Neural progenitor cell (in vitro differentiated cells): ENCODE measurements at regions not wholly inside any gene's neighbourhood (a gene's known extent, or its start where the extent isn't known, plus 50 kb on each side); places are given as distances from the start of the nearest gene placed in this dataset.

Experiments used
- EZH2 ChIP-seq: fragments of 200-600 bp; sonication (generic); IDR thresholded peaks from 2 replicates; pipeline ENCODE4 v1.6.1; 2017; ENCODE audit warnings: antibody characterized with exemption, mild to moderate bottlenecking, moderate library complexity
- TF ChIP-seq, protein P1 (sequence below): fragments of 200-600 bp; sonication (generic); IDR thresholded peaks from 2 replicates; pipeline ENCODE4 v1.5.1; 2017; ENCODE audit warnings: antibody characterized with exemption, mild to moderate bottlenecking

GRCh38 chr7:156090988-156091387 is 278.7 kb upstream of the SHH start:
- TF ChIP-seq, protein P1, sequence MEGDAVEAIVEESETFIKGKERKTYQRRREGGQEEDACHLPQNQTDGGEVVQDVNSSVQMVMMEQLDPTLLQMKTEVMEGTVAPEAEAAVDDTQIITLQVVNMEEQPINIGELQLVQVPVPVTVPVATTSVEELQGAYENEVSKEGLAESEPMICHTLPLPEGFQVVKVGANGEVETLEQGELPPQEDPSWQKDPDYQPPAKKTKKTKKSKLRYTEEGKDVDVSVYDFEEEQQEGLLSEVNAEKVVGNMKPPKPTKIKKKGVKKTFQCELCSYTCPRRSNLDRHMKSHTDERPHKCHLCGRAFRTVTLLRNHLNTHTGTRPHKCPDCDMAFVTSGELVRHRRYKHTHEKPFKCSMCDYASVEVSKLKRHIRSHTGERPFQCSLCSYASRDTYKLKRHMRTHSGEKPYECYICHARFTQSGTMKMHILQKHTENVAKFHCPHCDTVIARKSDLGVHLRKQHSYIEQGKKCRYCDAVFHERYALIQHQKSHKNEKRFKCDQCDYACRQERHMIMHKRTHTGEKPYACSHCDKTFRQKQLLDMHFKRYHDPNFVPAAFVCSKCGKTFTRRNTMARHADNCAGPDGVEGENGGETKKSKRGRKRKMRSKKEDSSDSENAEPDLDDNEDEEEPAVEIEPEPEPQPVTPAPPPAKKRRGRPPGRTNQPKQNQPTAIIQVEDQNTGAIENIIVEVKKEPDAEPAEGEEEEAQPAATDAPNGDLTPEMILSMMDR, result no peak
- TF ChIP-seq EZH2, result no peak
